Omental fat pad (tissue), 3 donors: ENCODE measurements at regions not wholly inside any gene's neighbourhood (a gene's known extent, or its start where the extent isn't known, plus 50 kb on each side); places are given as distances from the start of the nearest gene placed in this dataset.

Experiments used
- ATAC-seq: fragments of 150-250 bp; one replicate; pipeline ENCODE4 v1.9.1; 2016; ENCODE audit warnings: mild to moderate bottlenecking, moderate library complexity; ENCODE audit not compliant: low FRiP score
- DNase-seq: peaks from one replicate; pipeline ENCODE4 v3.0.0-alpha.2; 2019; ENCODE audit warnings: low spot score
- CTCF ChIP-seq, 3 donors: fragments of 450-650 bp; IDR thresholded peaks; one replicate each; pipeline ENCODE4 v1.5.1; 2016 to 2017; ENCODE audit warnings: antibody characterized with exemption in 3 of 3, mild to moderate bottlenecking in 3 of 3, moderate library complexity in 2 of 3

- no peak for TF ChIP-seq CTCF (IDR thresholded peaks at IDR 0.05)
- DNase-seq (no peak), ATAC-seq (no peak)
These were observed 661.5 kb upstream of the NUDT12 start for GRCh38 chr5:104223885-104224773.

- TF ChIP-seq CTCF (IDR thresholded peaks at IDR 0.05), result no peak
- ATAC-seq, result no peak
- no peak for DNase-seq
These were observed 655.6 kb upstream of the NUDT12 start for GRCh38 chr5:104218200-104218599.

GRCh38 chr5:104213216-104213615 lies 650.6 kb upstream of the NUDT12 start:
- no peak for TF ChIP-seq CTCF (IDR thresholded peaks at IDR 0.05)
- DNase-seq (no peak), ATAC-seq (no peak)

- ATAC-seq (no peak), DNase-seq (no peak)
- no peak for TF ChIP-seq CTCF (IDR thresholded peaks at IDR 0.05)
These were observed 637.2 kb upstream of the NUDT12 start for GRCh38 chr5:104199771-104200170.

- ATAC-seq, result no peak
- no peak for DNase-seq
- TF ChIP-seq CTCF (IDR thresholded peaks at IDR 0.05), result no peak
These were observed 635.6 kb upstream of the NUDT12 start for GRCh38 chr5:104198156-104198555.

- DNase-seq, result no peak
- no peak for ATAC-seq
- no peak for TF ChIP-seq CTCF (IDR thresholded peaks at IDR 0.05)
These were observed 627.3 kb upstream of the NUDT12 start for GRCh38 chr5:104189909-104190308.

- DNase-seq (no peak), ATAC-seq (no peak)
- no peak for TF ChIP-seq CTCF (IDR thresholded peaks at IDR 0.05)
These were observed 626.4 kb upstream of the NUDT12 start for GRCh38 chr5:104189031-104189430.
